Osteoblast (primary cell): ENCODE measurements at regions not wholly inside any gene's neighbourhood (a gene's known extent, or its start where the extent isn't known, plus 50 kb on each side); places are given as distances from the start of the nearest gene placed in this dataset.

Experiments
- DNase-seq: peaks from one replicate; pipeline ENCODE4 v3.0.0; 2011; ENCODE audit warnings: low spot score, mixed read lengths; ENCODE audit not compliant: insufficient read length; ENCODE audit errors: missing footprints
- H2AFZ ChIP-seq: 2 replicates; pipeline ENCODE4 v1.6.0; 2011; ENCODE audit warnings: mild to moderate bottlenecking, low read length
- H3K27ac ChIP-seq: 2 replicates; pipeline ENCODE4 v1.5.1; 2011; ENCODE audit warnings: mild to moderate bottlenecking, low read depth, low read length, moderate library complexity
- H3K27me3 ChIP-seq: 2 replicates; pipeline ENCODE4 v1.6.0; 2012; ENCODE audit warnings: mild to moderate bottlenecking, control low read depth, inconsistent platforms, low read length, moderate library complexity; ENCODE audit not compliant: insufficient read depth
- H3K36me3 ChIP-seq: 2 replicates; pipeline ENCODE4 v1.5.1; 2011; ENCODE audit warnings: mild to moderate bottlenecking, low read length, control low read depth, moderate library complexity; ENCODE audit not compliant: insufficient read depth
- H3K4me1 ChIP-seq: 2 replicates; pipeline ENCODE4 v1.5.1; 2011; ENCODE audit warnings: mild to moderate bottlenecking, low read length, control low read depth, moderate library complexity; ENCODE audit not compliant: insufficient read depth
- H3K4me2 ChIP-seq: 2 replicates; pipeline ENCODE4 v1.6.0; 2011; ENCODE audit warnings: mild to moderate bottlenecking, low read length; ENCODE audit not compliant: insufficient read depth
- H3K4me3 ChIP-seq: fragments of 200-600 bp; sonication (generic); 3 replicates; pipeline ENCODE4 v1.5.1; 2012; ENCODE audit warnings: mild to moderate bottlenecking, low read length, inconsistent platforms; ENCODE audit not compliant: insufficient read depth
- H3K79me2 ChIP-seq: 2 replicates; pipeline ENCODE4 v1.6.0; 2012; ENCODE audit warnings: mild to moderate bottlenecking, low read length, control low read depth, inconsistent platforms; ENCODE audit not compliant: insufficient read depth
- H3K9me3 ChIP-seq: 2 replicates; pipeline ENCODE4 v1.5.1; 2011; ENCODE audit warnings: low read depth, low read length, control low read depth
- H4K20me1 ChIP-seq: 2 replicates; pipeline ENCODE4 v1.6.0; 2012; ENCODE audit warnings: mild to moderate bottlenecking, low read length, control low read depth; ENCODE audit not compliant: insufficient read depth
- TF ChIP-seq, protein P1 (sequence below): IDR thresholded peaks from 2 replicates; pipeline ENCODE4 v1.5.1; 2011; ENCODE audit warnings: mild to moderate bottlenecking, low read depth, low read length, moderate library complexity; ENCODE audit errors: extremely low read depth

- DNase-seq: no peak
- Histone ChIP-seq H3K4me2 (no peak overlapping the region), H3K36me3 (no peaks in the 10 kb centered on the region), H3K4me3 (no peak overlapping the region), H3K79me2 (no peaks in the 10 kb centered on the region), H2AFZ (no peak overlapping the region), H4K20me1 (no peaks in the 10 kb centered on the region), H3K9me3 (no peaks in the 10 kb centered on the region), H3K27me3 (no peaks in the 10 kb centered on the region), H3K4me1 (peaks cover 6% of the 10 kb centered on the region), H3K27ac (no peak overlapping the region)
- TF ChIP-seq, protein P1, sequence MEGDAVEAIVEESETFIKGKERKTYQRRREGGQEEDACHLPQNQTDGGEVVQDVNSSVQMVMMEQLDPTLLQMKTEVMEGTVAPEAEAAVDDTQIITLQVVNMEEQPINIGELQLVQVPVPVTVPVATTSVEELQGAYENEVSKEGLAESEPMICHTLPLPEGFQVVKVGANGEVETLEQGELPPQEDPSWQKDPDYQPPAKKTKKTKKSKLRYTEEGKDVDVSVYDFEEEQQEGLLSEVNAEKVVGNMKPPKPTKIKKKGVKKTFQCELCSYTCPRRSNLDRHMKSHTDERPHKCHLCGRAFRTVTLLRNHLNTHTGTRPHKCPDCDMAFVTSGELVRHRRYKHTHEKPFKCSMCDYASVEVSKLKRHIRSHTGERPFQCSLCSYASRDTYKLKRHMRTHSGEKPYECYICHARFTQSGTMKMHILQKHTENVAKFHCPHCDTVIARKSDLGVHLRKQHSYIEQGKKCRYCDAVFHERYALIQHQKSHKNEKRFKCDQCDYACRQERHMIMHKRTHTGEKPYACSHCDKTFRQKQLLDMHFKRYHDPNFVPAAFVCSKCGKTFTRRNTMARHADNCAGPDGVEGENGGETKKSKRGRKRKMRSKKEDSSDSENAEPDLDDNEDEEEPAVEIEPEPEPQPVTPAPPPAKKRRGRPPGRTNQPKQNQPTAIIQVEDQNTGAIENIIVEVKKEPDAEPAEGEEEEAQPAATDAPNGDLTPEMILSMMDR: no peak
These were observed 598.2 kb downstream of the PLPP3 start for GRCh38 chr1:55981010-55981650.

GRCh38 chr1:55980582-55980981, 598.8 kb downstream of the PLPP3 start:
- Histone ChIP-seq H3K4me1 (peaks cover 6% of the 10 kb centered on the region), H3K27ac (no peak overlapping the region), H3K36me3 (no peaks in the 10 kb centered on the region), H3K79me2 (no peaks in the 10 kb centered on the region), H3K27me3 (no peaks in the 10 kb centered on the region), H3K4me2 (no peak overlapping the region), H3K9me3 (no peaks in the 10 kb centered on the region), H4K20me1 (no peaks in the 10 kb centered on the region), H3K4me3 (no peak overlapping the region), H2AFZ (peak overlapping the region; percentile 26)
- no peak for DNase-seq
- TF ChIP-seq, protein P1: no peak

- Histone ChIP-seq H3K9me3 (no peaks in the 10 kb centered on the region), H3K4me3 (no peak overlapping the region), H3K79me2 (no peaks in the 10 kb centered on the region), H3K4me2 (peak overlapping the region; percentile 18), H3K4me1 (peaks cover 17% of the 10 kb centered on the region), H3K36me3 (no peaks in the 10 kb centered on the region), H3K27me3 (no peaks in the 10 kb centered on the region), H3K27ac (peak overlapping the region; percentile 46), H4K20me1 (no peaks in the 10 kb centered on the region), H2AFZ (no peak overlapping the region)
- peak; percentile 50 for DNase-seq
- TF ChIP-seq, protein P1: no peak
These were observed 604.5 kb downstream of the PLPP3 start for GRCh38 chr1:55974714-55975441.

DNA sequence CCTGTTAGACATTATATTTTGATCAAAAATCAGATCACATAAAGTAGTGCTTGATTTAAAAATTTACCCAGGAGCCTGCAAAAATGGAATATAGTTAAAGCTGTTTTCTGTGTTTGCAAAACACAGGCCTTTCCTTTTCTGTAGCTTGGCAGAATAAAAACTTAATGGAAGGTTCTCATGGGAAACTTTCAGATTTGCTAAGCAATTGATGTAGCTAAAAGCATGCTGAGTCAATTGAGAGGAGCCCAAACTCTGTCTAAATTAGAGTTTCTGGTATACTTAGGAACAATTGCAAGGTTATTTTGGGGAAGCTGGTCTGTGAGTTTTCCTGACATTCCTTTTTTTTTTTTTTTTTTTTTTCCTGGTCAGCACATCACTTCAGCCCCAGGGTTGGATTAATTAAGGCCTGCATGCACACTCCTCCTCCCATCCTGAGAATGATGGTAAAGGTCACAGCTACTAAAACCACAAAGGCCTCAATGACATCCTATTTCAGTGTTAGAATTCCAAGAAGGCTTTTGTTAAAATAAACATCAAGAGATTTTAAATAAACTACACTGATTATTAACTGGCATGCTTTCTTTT, 608.7 kb downstream of the PLPP3 start:
- H3K27me3 ChIP-seq: no peaks in the 10 kb centered on the region
- DNase-seq: no peak
- H3K79me2 ChIP-seq: no peaks in the 10 kb centered on the region
- H3K27ac ChIP-seq: no peak overlapping the region
- TF ChIP-seq, protein P1: no peak
- H3K9me3 ChIP-seq: no peaks in the 10 kb centered on the region
- no peak overlapping the region for H3K4me2 ChIP-seq
- no peaks in the 10 kb centered on the region for H3K36me3 ChIP-seq
- H3K4me3 ChIP-seq: no peak overlapping the region
- no peak overlapping the region for H2AFZ ChIP-seq
- H3K4me1 ChIP-seq: peaks cover 24% of the 10 kb centered on the region
- no peaks in the 10 kb centered on the region for H4K20me1 ChIP-seq
